HG02973 (cell line): ENCODE measurements at regions not wholly inside any gene's neighbourhood (a gene's known extent, or its start where the extent isn't known, plus 50 kb on each side); places are given as distances from the start of the nearest gene placed in this dataset.

Source experiments
- ATAC-seq: cut with Tn5 transposase; IDR thresholded peaks from one replicate; pipeline ENCODE4 v1.9.1; 2021; ENCODE audit warnings: moderate library complexity; ENCODE audit not compliant: unreplicated experiment

DNA sequence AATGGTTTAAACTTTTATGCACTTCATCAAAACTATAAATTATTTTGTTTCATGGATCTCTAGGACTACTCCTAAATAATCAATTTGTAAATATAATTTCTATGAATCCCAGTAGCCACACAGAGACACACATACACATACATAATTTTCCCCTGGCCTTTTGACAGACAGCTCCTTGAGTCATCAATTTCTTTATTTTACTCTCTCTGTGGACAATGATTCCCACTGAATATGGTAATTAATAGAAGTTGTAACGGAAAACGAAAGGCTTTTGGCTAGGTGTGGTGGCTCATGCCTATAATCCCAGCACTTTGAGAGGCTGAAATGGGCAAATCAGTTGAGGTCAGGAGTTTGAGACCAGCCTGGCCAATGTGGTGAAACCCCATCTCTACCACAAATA is 235.1 kb downstream of the EPHA4 start:
- no peak for ATAC-seq

DNA sequence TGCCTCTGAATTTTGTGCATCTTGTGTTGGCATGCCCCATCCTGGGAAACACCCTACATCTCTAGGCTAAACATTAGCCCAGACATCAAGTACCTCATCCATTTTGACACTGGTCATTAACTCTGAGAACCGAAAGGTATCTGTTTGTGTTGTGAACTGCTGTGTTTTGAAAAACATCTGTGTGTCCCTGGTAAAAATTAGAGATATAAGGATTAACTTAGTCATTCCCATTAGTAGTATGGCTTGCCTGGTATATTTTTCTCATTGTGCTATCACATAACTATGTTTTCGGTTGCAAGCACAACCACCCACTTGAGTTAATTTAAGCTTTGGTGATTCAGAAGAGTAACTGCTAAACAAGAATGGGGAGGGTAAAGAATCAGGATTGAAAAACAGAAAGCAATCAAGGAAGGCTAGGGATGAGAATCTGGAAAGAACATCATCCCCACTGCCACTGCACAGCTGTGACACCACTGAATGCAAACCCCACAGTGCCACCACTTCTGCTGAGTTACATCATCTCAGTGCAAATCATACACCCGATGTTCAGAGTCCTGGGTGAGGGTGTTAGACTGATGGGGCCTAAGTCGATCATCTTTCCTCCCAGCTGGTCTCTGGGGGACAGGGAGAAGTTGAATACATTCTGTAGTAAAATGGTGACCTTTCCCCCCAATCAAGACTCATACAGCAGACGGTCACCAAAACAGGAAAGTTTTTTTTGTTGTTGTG is 234.0 kb downstream of the EPHA4 start:
- ATAC-seq: no peak

DNA sequence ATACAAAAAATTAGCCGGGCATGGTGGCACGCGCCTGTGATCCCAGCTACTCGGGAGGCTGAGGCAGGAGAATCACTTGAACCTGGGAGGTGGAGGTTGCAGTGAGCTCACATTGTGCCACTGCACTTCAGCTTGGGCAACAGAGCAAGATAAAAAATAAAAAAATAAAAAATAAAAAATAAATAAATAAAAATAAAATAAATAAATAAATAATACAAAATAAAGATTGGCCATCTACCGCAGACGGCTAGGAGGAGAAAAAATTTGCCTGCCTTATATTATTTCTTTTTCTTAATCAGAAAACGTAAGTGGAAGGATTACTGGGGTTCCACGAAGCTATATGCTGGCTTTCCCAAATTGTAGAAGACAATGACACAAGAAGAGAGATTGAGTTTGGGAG is 229.7 kb downstream of the EPHA4 start:
- ATAC-seq: no peak

DNA sequence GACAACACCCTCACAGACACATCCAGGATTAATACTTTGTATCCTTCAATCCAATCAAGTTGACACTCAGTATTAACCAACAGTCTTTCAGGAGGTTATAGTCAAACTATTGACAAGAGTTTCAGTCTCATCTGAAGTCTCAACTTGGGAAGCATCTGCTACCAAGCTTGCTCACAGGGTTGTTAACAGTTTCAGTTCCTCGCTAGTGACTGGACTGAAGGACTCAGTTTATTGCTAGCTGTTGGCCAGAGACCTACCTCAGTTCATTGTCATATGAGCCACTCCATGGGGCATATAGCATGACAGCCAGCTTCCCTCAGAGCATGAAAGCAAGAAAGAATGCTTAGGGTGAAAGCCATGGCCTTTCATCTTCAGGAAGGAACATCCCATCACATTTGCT is 228.6 kb downstream of the EPHA4 start:
- ATAC-seq: no peak

DNA sequence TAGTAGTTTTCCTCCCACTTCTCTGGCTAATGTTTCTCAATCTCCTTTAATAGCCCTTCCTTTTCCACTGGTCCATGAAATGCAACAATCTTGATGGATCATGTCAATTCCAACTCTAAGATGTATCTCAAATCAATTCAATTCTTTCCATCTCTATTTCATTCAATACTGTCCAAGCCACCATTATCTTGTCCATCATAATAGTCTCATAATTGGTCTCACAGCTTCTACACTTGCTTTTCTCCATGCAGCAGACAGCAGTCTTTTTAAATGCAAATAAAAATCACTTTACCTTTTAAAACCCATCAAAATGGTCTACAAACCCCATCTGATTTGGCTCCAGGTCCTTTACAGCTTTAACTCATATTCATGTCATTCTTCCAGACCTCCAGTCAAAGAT is 226.6 kb downstream of the EPHA4 start:
- ATAC-seq: no peak

DNA sequence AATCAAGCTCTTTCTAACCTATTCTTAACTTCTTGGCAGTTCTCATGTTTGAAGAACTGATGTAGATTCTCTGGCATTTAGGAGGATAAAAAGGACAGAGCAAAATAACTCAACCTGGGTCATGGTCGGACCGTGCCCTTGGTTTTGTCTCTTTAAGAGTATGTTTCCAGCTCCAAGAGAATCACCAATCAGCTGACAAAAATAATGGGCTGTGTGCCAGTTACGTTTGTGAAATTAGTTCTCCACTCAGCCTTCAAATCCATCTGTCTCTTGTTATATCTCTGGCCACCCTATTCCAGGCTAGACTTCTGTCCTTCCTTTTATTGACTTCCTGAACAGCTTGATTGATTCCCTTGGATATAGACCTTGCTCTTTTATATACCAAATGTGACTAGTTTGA is 225.7 kb downstream of the EPHA4 start:
- no peak for ATAC-seq

DNA sequence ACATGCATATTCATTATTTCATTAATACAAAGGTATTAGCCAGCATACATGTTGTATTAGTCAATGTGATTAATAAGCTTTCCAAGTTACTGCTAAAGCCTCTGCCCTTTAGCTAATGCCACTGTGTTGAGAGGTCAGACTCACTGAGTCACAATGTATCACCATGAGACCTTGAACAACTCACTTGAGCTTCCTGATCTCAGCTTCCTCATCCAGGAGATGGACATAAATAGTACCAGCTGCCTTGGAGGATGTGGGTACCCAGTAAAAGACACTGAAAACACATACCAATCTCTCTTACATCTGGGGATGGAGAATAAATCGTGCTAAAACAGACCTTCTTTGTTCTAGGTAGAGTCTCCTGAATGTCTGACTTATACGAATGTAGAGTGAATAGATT is 224.6 kb downstream of the EPHA4 start:
- ATAC-seq: no peak

DNA sequence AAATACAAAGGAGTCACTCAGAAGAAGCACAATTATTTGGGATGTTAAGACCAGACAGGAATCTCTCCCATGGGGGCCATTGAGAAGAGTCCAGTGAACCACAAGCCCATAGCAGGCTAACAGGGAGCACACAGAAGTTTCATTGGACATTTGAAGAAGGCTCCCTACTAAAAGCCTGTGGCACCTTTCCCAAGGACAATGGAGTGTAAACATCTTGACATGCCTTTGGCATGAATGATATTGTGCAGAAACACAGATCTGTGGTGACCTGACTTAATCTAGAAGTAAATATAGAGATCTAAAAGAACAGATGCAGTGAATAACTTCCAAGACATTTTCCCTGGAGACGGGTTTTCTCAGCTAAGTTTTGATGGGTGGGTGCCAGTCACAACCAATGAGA is 221.5 kb downstream of the EPHA4 start:
- ATAC-seq: no peak

DNA sequence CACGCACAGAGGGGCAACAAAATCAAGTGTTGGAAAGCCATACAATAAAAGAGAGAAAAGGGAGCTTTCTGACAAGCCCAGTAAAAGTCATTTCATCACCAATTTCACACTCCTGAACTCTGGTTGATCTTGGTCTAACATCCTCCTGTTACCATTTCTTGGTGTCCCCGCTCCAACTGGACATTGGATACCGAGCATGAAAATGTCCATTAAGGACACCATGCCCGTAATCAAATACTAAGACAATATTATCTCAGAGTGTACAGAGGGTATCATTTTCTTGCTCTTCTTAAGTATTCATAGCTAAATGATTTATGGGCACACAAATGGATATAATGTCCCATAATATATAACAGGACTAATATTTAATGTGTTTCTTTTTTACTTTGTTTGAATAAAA is 218.9 kb downstream of the EPHA4 start:
- ATAC-seq: no peak

DNA sequence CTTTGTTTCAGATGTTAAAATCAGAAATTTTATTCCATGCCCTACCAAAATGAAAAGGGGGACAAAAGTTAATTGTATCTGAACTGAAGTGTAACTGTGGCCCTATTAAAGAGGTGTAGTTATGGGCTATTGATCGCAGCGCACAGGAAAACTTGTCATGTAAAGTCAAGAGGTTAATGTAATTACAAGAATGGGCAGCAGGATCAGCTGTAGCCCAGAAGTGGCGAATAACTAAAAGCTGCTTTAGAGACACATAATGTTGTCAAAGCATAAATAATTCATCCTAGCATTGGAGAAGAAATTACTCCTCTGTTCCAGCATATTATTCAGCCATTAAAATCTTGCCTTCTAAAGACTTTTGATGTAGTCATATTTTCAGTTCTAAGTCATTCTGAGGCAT is 211.8 kb downstream of the EPHA4 start:
- ATAC-seq: no peak

DNA sequence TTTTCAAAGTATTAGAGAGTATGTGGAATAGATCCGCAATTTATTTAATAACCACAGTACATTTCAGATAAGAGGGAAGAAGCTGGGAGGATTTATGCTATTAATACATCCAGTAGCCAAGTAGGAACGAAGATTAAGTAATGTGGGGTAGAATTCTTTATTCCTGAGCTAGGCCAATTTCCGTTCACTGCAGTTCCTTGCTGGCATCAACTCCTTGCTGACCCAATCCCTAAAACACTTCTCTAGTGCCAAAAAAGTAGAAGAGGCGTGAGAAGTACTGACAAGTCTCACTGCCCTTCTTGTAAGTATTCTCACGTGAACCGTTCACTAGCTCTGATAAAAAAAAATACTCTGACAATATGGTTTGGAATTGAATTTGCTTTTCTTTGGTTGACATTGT is 211.4 kb downstream of the EPHA4 start:
- no peak for ATAC-seq

DNA sequence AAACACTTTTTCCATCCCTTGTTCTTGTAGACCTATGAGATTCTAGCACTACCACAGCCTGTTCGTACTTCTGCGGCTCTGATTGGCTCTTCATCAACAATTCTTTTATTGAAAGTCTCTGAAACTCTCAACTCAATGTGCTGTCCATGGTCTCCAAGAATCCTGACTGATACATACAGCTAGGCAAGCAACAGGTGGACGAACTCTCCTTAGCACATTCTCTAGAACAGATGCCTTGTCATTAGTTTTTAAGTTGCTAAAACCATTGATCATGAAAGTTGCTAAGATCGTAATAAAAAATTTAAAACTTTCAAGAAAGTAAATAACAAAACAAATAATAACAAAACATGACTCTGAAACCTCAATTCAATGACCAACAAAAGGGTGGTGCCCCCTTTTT is 210.5 kb downstream of the EPHA4 start:
- no peak for ATAC-seq

DNA sequence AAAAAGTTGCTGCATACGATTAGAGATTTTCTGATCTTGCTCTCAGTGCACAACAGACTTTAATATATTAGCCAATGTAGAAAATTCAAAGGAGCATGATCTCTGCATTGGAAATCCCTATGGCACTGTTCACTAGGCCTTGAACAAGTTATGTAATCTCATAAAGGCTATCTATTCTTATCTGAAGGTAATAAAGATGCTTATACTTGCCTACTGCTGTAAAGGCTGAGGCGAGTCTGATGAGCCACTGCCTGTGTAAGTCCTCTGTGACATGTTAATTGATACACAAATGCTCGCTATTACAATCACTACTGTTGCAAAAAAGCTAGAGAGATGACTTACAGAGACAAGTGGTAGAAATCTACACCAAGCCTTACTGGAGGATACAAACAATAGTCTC is 207.4 kb downstream of the EPHA4 start:
- no peak for ATAC-seq
